ENCODE measurements at regions not wholly inside any gene's neighbourhood (a gene's known extent, or its start where the extent isn't known, plus 50 kb on each side); places are given as distances from the start of the nearest gene placed in this dataset.

DNA sequence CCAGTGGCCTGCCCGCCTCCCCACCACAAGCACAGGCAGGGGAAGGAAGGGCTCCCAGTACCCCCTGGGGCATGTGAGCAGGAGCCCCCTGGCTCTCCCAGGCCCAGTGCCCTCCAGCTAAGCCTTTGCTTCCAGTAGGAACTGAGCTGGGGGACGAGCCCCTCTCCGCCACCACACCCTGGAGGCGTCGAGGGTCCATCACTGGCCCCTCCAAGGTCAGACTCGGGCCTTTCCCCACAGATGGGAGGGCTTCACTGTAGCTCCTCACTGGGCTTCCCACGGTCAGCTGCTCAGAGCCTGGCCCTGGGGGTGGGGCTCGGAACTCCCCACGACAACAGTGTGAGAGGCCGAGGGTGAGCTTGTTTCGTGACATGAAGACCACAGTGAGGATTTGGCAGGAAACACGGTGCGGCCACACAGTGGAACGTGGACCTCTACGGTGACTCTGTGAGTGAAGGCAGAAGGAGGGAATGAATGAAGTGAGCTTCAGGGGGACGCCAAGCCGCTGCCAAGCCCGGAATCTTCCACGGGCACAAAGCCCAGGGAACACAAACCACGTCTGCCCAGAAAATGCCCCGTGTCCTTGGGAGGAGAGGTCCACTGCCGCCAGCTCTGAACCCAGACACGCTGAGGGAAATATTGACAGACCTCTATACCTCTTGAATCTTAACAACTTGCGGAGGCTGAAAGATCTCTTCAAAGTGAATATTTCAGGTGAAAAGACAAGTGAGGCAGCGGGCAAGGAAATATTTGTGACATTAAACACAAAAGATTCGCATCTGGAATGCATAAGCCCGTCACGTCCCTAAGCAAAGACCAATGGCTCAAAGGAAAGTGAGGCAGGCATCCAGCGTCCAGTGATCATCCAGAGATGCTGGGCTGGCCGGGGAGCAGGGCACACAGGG lies 144.8 kb upstream of the GPC1 start:
- no peak overlapping the region for H3K27ac Mint-ChIP-seq
- Histone ChIP-seq H3K27me3 (ENCODE audit: control insufficient read depth, insufficient read depth, low read length) (no peaks in the 10 kb centered on the region), H3K36me3 (ENCODE audit: control insufficient read depth, insufficient read depth, low read length) (no peaks in the 10 kb centered on the region), H3K27ac (ENCODE audit: low read length) (no peak overlapping the region), H3K4me3 (ENCODE audit: low read length) (no peak overlapping the region), H3K9me3 (ENCODE audit: control insufficient read depth, insufficient read depth, low read length) (no peaks in the 10 kb centered on the region), H3K4me1 (ENCODE audit: control insufficient read depth, insufficient read depth, low read length) (no peaks in the 10 kb centered on the region)
- no peaks in the 10 kb centered on the region for H3K27me3 Mint-ChIP-seq (ENCODE audit: low read depth in 2 of 2)
- ATAC-seq (no peak), DNase-seq (no peak)
- intact Hi-C loops (cut with micrococcal nuclease) = no loop called here
- TF ChIP-seq, protein P1, sequence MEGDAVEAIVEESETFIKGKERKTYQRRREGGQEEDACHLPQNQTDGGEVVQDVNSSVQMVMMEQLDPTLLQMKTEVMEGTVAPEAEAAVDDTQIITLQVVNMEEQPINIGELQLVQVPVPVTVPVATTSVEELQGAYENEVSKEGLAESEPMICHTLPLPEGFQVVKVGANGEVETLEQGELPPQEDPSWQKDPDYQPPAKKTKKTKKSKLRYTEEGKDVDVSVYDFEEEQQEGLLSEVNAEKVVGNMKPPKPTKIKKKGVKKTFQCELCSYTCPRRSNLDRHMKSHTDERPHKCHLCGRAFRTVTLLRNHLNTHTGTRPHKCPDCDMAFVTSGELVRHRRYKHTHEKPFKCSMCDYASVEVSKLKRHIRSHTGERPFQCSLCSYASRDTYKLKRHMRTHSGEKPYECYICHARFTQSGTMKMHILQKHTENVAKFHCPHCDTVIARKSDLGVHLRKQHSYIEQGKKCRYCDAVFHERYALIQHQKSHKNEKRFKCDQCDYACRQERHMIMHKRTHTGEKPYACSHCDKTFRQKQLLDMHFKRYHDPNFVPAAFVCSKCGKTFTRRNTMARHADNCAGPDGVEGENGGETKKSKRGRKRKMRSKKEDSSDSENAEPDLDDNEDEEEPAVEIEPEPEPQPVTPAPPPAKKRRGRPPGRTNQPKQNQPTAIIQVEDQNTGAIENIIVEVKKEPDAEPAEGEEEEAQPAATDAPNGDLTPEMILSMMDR (IDR thresholded peaks at IDR 0.05) = no peak
- H3K4me3 Mint-ChIP-seq = no peak overlapping the region
- 86% methylated on average over 29 of the region's 30 CpGs for WGBS (ENCODE audit: insufficient coverage)
- H3K36me3 Mint-ChIP-seq = no peaks in the 10 kb centered on the region
- H3K4me1 Mint-ChIP-seq = no peaks in the 10 kb centered on the region
- no peaks in the 10 kb centered on the region for H3K9me3 Mint-ChIP-seq

DNA sequence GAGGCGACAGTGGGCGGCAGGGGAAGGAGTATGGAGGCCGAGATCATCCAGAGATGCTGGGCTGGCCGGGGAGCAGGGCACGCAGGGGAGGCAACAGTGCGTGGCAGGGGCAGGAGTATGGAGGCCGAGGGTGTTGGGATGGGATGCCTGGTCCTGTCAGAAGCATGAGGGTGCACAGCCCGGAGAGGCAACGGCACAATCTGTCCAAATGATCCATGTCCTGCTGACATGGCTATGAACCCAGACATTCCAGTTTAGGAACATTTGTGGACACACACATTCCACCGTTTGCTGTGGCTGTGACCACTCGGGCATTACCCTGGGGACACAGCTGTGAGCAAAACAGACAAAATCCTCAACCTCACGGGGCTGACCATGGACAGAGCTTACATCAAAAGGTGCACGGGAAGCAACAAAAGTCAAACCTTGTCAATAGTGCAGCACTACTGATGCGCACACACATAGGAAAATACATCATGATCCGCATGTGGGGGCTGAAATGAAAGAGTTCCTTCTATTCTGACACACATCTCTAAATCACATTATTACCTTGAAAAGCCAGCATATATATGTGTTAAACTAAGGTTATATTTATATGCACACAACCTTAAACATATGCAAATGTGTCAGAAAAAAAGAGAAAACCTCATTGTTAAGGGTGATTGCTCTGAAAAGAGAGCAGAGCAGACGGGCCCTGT lies 144.0 kb upstream of the GPC1 start:
- H3K36me3 ChIP-seq (ENCODE audit: control insufficient read depth, insufficient read depth, low read length) = no peaks in the 10 kb centered on the region
- TF ChIP-seq, protein P1 (IDR thresholded peaks at IDR 0.05) = no peak
- intact Hi-C loops (cut with micrococcal nuclease) = no loop called here
- WGBS (ENCODE audit: insufficient coverage) = 85% methylated on average over 16 of the region's 16 CpGs
- DNase-seq (no peak), ATAC-seq (no peak)
- Mint-ChIP-seq H3K27ac (no peak overlapping the region), H3K9me3 (no peaks in the 10 kb centered on the region), H3K27me3 (ENCODE audit: low read depth in 2 of 2) (no peaks in the 10 kb centered on the region), H3K36me3 (no peaks in the 10 kb centered on the region), H3K4me3 (no peak overlapping the region), H3K4me1 (no peaks in the 10 kb centered on the region)
- no peak overlapping the region for H3K27ac ChIP-seq (ENCODE audit: low read length)
- H3K4me3 ChIP-seq (ENCODE audit: low read length) = no peak overlapping the region
- no peaks in the 10 kb centered on the region for H3K27me3 ChIP-seq (ENCODE audit: control insufficient read depth, insufficient read depth, low read length)
- H3K4me1 ChIP-seq (ENCODE audit: control insufficient read depth, insufficient read depth, low read length) = no peaks in the 10 kb centered on the region
- no peaks in the 10 kb centered on the region for H3K9me3 ChIP-seq (ENCODE audit: control insufficient read depth, insufficient read depth, low read length)

DNA sequence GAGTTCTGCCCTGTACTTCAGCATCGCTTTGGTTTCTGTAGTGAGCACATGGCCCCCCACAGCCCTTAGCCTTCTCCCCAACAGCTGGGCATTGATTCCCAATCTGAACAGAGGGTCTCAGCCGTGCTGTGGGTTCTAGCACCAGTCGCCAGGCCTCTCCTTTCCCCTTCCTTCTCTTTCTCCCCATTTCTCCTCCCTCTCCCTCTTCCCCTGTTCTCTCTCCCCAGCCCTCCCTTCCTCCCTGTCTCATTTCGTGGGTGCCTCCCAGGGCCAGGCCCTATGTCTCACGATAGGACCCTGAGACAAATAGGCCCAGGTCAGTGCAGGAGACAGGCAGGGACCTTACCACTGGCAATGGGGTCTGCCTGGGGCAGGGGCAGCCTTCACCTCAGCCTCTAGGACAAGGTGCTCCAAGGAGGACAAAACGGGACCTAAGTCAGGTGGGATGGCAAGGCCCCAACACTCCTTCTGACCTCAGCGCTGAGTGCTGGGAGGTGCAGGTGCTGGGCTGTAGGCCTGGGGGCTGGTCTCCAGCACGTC lies 143.4 kb upstream of the GPC1 start:
- no peaks in the 10 kb centered on the region for H3K27me3 ChIP-seq (ENCODE audit: control insufficient read depth, insufficient read depth, low read length)
- no peaks in the 10 kb centered on the region for H3K9me3 Mint-ChIP-seq
- DNase-seq = no peak
- no peak overlapping the region for H3K4me3 Mint-ChIP-seq
- no peak overlapping the region for H3K27ac Mint-ChIP-seq
- no peaks in the 10 kb centered on the region for H3K27me3 Mint-ChIP-seq (ENCODE audit: low read depth in 2 of 2)
- no peak for ATAC-seq
- H3K36me3 Mint-ChIP-seq = no peaks in the 10 kb centered on the region
- H3K4me1 Mint-ChIP-seq = no peaks in the 10 kb centered on the region
- H3K27ac ChIP-seq (ENCODE audit: low read length) = no peak overlapping the region
- intact Hi-C loops (cut with micrococcal nuclease) = no loop called here
- no peaks in the 10 kb centered on the region for H3K9me3 ChIP-seq (ENCODE audit: control insufficient read depth, insufficient read depth, low read length)
- no peaks in the 10 kb centered on the region for H3K4me1 ChIP-seq (ENCODE audit: control insufficient read depth, insufficient read depth, low read length)
- H3K4me3 ChIP-seq (ENCODE audit: low read length) = no peak overlapping the region
- 70% methylated on average over 8 of the region's 8 CpGs for WGBS (ENCODE audit: insufficient coverage)
- TF ChIP-seq, protein P1 (IDR thresholded peaks at IDR 0.05) = no peak
- H3K36me3 ChIP-seq (ENCODE audit: control insufficient read depth, insufficient read depth, low read length) = no peaks in the 10 kb centered on the region
